ENCODE measurements at regions not wholly inside any gene's neighbourhood (a gene's known extent, or its start where the extent isn't known, plus 50 kb on each side); places are given as distances from the start of the nearest gene placed in this dataset.

DNA sequence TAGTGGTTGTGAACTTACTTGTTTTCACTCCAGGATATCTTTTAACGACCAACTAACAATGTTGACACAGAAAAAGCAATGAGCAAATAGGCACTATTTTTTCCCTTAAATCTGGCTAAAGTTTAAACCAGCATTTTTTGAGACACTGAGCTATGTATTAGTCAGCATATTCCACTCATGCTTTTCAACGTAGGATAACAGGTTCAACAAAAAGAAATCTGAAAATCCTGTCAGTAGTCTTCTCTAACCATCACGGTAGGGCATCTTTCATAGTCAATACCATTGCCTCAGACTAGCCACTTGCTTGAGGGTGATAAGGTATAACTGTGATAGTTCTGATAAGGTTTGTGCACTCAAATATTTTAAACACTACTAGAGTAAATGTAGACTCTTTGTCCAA is 1177.3 kb upstream of the NUDT12 start:
- TF ChIP-seq FOXM1 (IDR thresholded peaks at IDR 0.05; ENCODE audit: borderline replicate concordance, low read depth) (no peak), RAD21 (IDR thresholded peaks at IDR 0.05; ENCODE audit: low read depth) (no peak), NFIC (IDR thresholded peaks at IDR 0.05) (no peak), TAF1 (IDR thresholded peaks at IDR 0.05; ENCODE audit: low read depth) (no peak), EP300 (IDR thresholded peaks at IDR 0.05; ENCODE audit: borderline replicate concordance) (no peak), MAX (IDR thresholded peaks at IDR 0.05) (no peak), TEAD4 (IDR thresholded peaks at IDR 0.05) (no peak), CEBPB (IDR thresholded peaks at IDR 0.05) (no peak), YY1 (IDR thresholded peaks at IDR 0.05; ENCODE audit: low read depth) (no peak), USF1 (IDR thresholded peaks at IDR 0.05) (no peak), EGR1 (IDR thresholded peaks at IDR 0.05) (no peak), TCF12 (IDR thresholded peaks at IDR 0.05; ENCODE audit: low read depth) (no peak)
- TF ChIP-seq, protein P1, sequence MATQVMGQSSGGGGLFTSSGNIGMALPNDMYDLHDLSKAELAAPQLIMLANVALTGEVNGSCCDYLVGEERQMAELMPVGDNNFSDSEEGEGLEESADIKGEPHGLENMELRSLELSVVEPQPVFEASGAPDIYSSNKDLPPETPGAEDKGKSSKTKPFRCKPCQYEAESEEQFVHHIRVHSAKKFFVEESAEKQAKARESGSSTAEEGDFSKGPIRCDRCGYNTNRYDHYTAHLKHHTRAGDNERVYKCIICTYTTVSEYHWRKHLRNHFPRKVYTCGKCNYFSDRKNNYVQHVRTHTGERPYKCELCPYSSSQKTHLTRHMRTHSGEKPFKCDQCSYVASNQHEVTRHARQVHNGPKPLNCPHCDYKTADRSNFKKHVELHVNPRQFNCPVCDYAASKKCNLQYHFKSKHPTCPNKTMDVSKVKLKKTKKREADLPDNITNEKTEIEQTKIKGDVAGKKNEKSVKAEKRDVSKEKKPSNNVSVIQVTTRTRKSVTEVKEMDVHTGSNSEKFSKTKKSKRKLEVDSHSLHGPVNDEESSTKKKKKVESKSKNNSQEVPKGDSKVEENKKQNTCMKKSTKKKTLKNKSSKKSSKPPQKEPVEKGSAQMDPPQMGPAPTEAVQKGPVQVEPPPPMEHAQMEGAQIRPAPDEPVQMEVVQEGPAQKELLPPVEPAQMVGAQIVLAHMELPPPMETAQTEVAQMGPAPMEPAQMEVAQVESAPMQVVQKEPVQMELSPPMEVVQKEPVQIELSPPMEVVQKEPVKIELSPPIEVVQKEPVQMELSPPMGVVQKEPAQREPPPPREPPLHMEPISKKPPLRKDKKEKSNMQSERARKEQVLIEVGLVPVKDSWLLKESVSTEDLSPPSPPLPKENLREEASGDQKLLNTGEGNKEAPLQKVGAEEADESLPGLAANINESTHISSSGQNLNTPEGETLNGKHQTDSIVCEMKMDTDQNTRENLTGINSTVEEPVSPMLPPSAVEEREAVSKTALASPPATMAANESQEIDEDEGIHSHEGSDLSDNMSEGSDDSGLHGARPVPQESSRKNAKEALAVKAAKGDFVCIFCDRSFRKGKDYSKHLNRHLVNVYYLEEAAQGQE (IDR thresholded peaks at IDR 0.05; ENCODE audit: low read depth) = no peak
